ENCODE measurements at regions not wholly inside any gene's neighbourhood (a gene's known extent, or its start where the extent isn't known, plus 50 kb on each side); places are given as distances from the start of the nearest gene placed in this dataset.

GRCh38 chr6:6919173-6919572 lies 188.6 kb upstream of the RREB1 start:
- DNase-seq: no peak

GRCh38 chr6:6920114-6920986 lies 187.4 kb upstream of the RREB1 start:
- no peak for DNase-seq

- DNase-seq: peak; percentile 91
Measured at GRCh38 chr6:6920987-6921313, 186.8 kb upstream of the RREB1 start.

GRCh38 chr6:6922166-6922565 lies 185.6 kb upstream of the RREB1 start:
- no peak for DNase-seq

- DNase-seq: no peak
Measured at GRCh38 chr6:6923605-6924004, 184.2 kb upstream of the RREB1 start.

GRCh38 chr6:6924708-6925107 lies 183.1 kb upstream of the RREB1 start:
- DNase-seq: no peak

- DNase-seq: no peak
Measured at GRCh38 chr6:6925391-6926164, 182.2 kb upstream of the RREB1 start.

- DNase-seq: no peak
Measured at GRCh38 chr6:6926856-6927255, 180.9 kb upstream of the RREB1 start.

GRCh38 chr6:6927521-6928361 lies 180.0 kb upstream of the RREB1 start:
- DNase-seq: peak; percentile 94

GRCh38 chr6:6930223-6930880 lies 177.4 kb upstream of the RREB1 start:
- DNase-seq: no peak

- DNase-seq: no peak
Measured at GRCh38 chr6:6931071-6932025, 176.4 kb upstream of the RREB1 start.

- no peak for DNase-seq
Measured at GRCh38 chr6:6932341-6932740, 175.4 kb upstream of the RREB1 start.

- DNase-seq: no peak
Measured at GRCh38 chr6:6932968-6933367, 174.8 kb upstream of the RREB1 start.

- no peak for DNase-seq
Measured at GRCh38 chr6:6940031-6941025, 167.4 kb upstream of the RREB1 start.

GRCh38 chr6:6941201-6941600 lies 166.6 kb upstream of the RREB1 start:
- no peak for DNase-seq

GRCh38 chr6:6942091-6942490 lies 165.7 kb upstream of the RREB1 start:
- no peak for DNase-seq

- peak; percentile 94 for DNase-seq
Measured at GRCh38 chr6:6942831-6943230, 164.9 kb upstream of the RREB1 start.

- DNase-seq: no peak
Measured at GRCh38 chr6:6943421-6943820, 164.3 kb upstream of the RREB1 start.
